ENCODE measurements at regions not wholly inside any gene's neighbourhood (a gene's known extent, or its start where the extent isn't known, plus 50 kb on each side); places are given as distances from the start of the nearest gene placed in this dataset.

- no peaks in the 10 kb centered on the region for H4K20me1 ChIP-seq (ENCODE audit: insufficient read depth)
- no peaks in the 10 kb centered on the region for H3K9me3 ChIP-seq
- CTCF ChIA-PET: no interaction called here
- no peaks in the 10 kb centered on the region for H3K27me3 ChIP-seq (ENCODE audit: insufficient read depth)
- no peaks in the 10 kb centered on the region; a peak in 1 of 4 replicates for H3K4me1 ChIP-seq (ENCODE audit: control insufficient read depth in 1 of 2, insufficient read depth in 2 of 2, low read depth in 1 of 2, low read length in 1 of 2)
- POLR2A ChIA-PET: no interaction called here
- H3F3A ChIP-seq (replicated peaks; ENCODE audit: insufficient read depth): no peaks in the 10 kb centered on the region
- no peaks in the 10 kb centered on the region for H3K9me2 ChIP-seq
- WGBS (ENCODE audit: low lambda C conversion rate): 19% methylated on average over 3 of the region's 3 CpGs
- no peak overlapping the region for H3K27ac ChIP-seq (ENCODE audit: low read depth in 2 of 2, low read length in 1 of 2)
- H3K36me3 ChIP-seq (replicated peaks in 1 of 2; ENCODE audit: control insufficient read depth in 1 of 2, insufficient read depth in 2 of 2, low read length in 1 of 2): no peaks in the 10 kb centered on the region
- no peak overlapping the region for H3K4me2 ChIP-seq
- no peak overlapping the region for H2AFZ ChIP-seq (ENCODE audit: low read depth)
- no peaks in the 10 kb centered on the region for H3K79me2 ChIP-seq (ENCODE audit: insufficient read depth)
- no peak overlapping the region for H3K9ac ChIP-seq
- H3K4me3 ChIP-seq (ENCODE audit: low read depth in 2 of 2, low read length in 1 of 2): no peak overlapping the region
- no peak for DNase-seq
- TF ChIP-seq EZH2phosphoT487 (IDR thresholded peaks at IDR 0.05; ENCODE audit: borderline replicate concordance, low read depth): no peak
- TF ChIP-seq GABPA (IDR thresholded peaks at IDR 0.05; ENCODE audit: low read depth): no peak
Measured at GRCh38 chr18:51734576-51734975, 537.1 kb upstream of the MEX3C start.

GRCh38 chr18:51739044-51739666 is 541.7 kb upstream of the MEX3C start:
- no peaks in the 10 kb centered on the region for H3F3A ChIP-seq (replicated peaks; ENCODE audit: insufficient read depth)
- no peak overlapping the region for H3K4me3 ChIP-seq (ENCODE audit: low read depth in 2 of 2, low read length in 1 of 2)
- H3K27me3 ChIP-seq (ENCODE audit: insufficient read depth): no peaks in the 10 kb centered on the region
- H2AFZ ChIP-seq (ENCODE audit: low read depth): no peak overlapping the region
- H3K79me2 ChIP-seq (ENCODE audit: insufficient read depth): no peaks in the 10 kb centered on the region
- no peak for TF ChIP-seq PBX3 (IDR thresholded peaks at IDR 0.05)
- TF ChIP-seq CHD2 (IDR thresholded peaks at IDR 0.05; ENCODE audit: low read length, partially characterized antibody): no peak
- TF ChIP-seq NRF1 (IDR thresholded peaks at IDR 0.05; ENCODE audit: low read depth, low read length): no peak
- TF ChIP-seq MAX (IDR thresholded peaks at IDR 0.05; ENCODE audit: low read depth): no peak
- no peak for TF ChIP-seq RAD21 (IDR thresholded peaks at IDR 0.05; ENCODE audit: low read length)
- TF ChIP-seq SIN3A (IDR thresholded peaks at IDR 0.05; ENCODE audit: borderline replicate concordance, low read depth, low read length): no peak
- no peak for TF ChIP-seq FOXJ3 (CRISPR knock-in tag; IDR thresholded peaks at IDR 0.05)
- no peak for TF ChIP-seq SMC3 (IDR thresholded peaks at IDR 0.05; ENCODE audit: low read depth, low read length)
- TF ChIP-seq MEF2A (IDR thresholded peaks at IDR 0.05; ENCODE audit: borderline replicate concordance, low read depth): no peak
- no peak for TF ChIP-seq POLR2AphosphoS5 (IDR thresholded peaks at IDR 0.05; ENCODE audit: low read depth, low read length)
- TF ChIP-seq JUND (IDR thresholded peaks at IDR 0.05): no peak
- TF ChIP-seq, protein P1, sequence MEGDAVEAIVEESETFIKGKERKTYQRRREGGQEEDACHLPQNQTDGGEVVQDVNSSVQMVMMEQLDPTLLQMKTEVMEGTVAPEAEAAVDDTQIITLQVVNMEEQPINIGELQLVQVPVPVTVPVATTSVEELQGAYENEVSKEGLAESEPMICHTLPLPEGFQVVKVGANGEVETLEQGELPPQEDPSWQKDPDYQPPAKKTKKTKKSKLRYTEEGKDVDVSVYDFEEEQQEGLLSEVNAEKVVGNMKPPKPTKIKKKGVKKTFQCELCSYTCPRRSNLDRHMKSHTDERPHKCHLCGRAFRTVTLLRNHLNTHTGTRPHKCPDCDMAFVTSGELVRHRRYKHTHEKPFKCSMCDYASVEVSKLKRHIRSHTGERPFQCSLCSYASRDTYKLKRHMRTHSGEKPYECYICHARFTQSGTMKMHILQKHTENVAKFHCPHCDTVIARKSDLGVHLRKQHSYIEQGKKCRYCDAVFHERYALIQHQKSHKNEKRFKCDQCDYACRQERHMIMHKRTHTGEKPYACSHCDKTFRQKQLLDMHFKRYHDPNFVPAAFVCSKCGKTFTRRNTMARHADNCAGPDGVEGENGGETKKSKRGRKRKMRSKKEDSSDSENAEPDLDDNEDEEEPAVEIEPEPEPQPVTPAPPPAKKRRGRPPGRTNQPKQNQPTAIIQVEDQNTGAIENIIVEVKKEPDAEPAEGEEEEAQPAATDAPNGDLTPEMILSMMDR (IDR thresholded peaks at IDR 0.05): no peak
- H3K9me3 ChIP-seq: no peaks in the 10 kb centered on the region
- H3K27ac ChIP-seq (ENCODE audit: low read depth in 2 of 2, low read length in 1 of 2): no peak overlapping the region
- H4K20me1 ChIP-seq (ENCODE audit: insufficient read depth): no peaks in the 10 kb centered on the region
- H3K4me2 ChIP-seq: no peak overlapping the region
- DNase-seq: no peak
- H3K9me2 ChIP-seq: no peaks in the 10 kb centered on the region
- WGBS (ENCODE audit: low lambda C conversion rate): 34% methylated on average over 2 of the region's 2 CpGs
- ChIA-PET POLR2A (no interaction called here), CTCF (no interaction called here)
- no peak overlapping the region for H3K9ac ChIP-seq
- H3K4me1 ChIP-seq (ENCODE audit: control insufficient read depth in 1 of 2, insufficient read depth in 2 of 2, low read depth in 1 of 2, low read length in 1 of 2): no peaks in the 10 kb centered on the region
- H3K36me3 ChIP-seq (replicated peaks in 1 of 2; ENCODE audit: control insufficient read depth in 1 of 2, insufficient read depth in 2 of 2, low read length in 1 of 2): no peaks in the 10 kb centered on the region

All from SK-N-SH (cell line).